HG03460 (cell line): ENCODE measurements at regions not wholly inside any gene's neighbourhood (a gene's known extent, or its start where the extent isn't known, plus 50 kb on each side); places are given as distances from the start of the nearest gene placed in this dataset.
"Not testable (repeated sequence)": the region's sequence is repeated elsewhere in the genome, so short reads cannot be mapped to it uniquely, and the experiment has no call there.

Experiments
- ATAC-seq: cut with Tn5 transposase; IDR thresholded peaks from one replicate; pipeline ENCODE4 v1.9.1; 2021; ENCODE audit not compliant: unreplicated experiment

GRCh38 chr12:19665121-19665900 lies 226.0 kb downstream of the AEBP2 start:
- ATAC-seq = no peak

- no peak for ATAC-seq
These were observed 226.8 kb downstream of the AEBP2 start for GRCh38 chr12:19666070-19666469.

- ATAC-seq = no peak
These were observed 230.5 kb downstream of the AEBP2 start for GRCh38 chr12:19669793-19670192.

GRCh38 chr12:19671695-19672094 lies 232.4 kb downstream of the AEBP2 start:
- ATAC-seq = no peak

- no peak for ATAC-seq
These were observed 235.1 kb downstream of the AEBP2 start for GRCh38 chr12:19674437-19674836.

GRCh38 chr12:19675361-19675760 lies 236.1 kb downstream of the AEBP2 start:
- ATAC-seq = no peak

- not testable (repeated sequence) for ATAC-seq
These were observed 239.2 kb downstream of the AEBP2 start for GRCh38 chr12:19678501-19678900.

GRCh38 chr12:19681007-19681406 lies 241.7 kb downstream of the AEBP2 start:
- ATAC-seq = no peak

- no peak for ATAC-seq
These were observed 244.1 kb downstream of the AEBP2 start for GRCh38 chr12:19683178-19683927.

- ATAC-seq = no peak
These were observed 248.1 kb downstream of the AEBP2 start for GRCh38 chr12:19687371-19687770.

GRCh38 chr12:19688532-19688931 lies 249.2 kb downstream of the AEBP2 start:
- ATAC-seq = no peak

- ATAC-seq = no peak
These were observed 249.9 kb downstream of the AEBP2 start for GRCh38 chr12:19689226-19689625.

- ATAC-seq = no peak
These were observed 250.6 kb downstream of the AEBP2 start for GRCh38 chr12:19689801-19690472.

- no peak for ATAC-seq
These were observed 252.8 kb downstream of the AEBP2 start for GRCh38 chr12:19692091-19692490.

- ATAC-seq = no peak
These were observed 253.3 kb downstream of the AEBP2 start for GRCh38 chr12:19692566-19692965.

GRCh38 chr12:19694627-19695026 lies 255.3 kb downstream of the AEBP2 start:
- ATAC-seq = no peak

GRCh38 chr12:19695244-19696098 lies 256.2 kb downstream of the AEBP2 start:
- no peak for ATAC-seq

GRCh38 chr12:19700969-19701368 lies 261.7 kb downstream of the AEBP2 start:
- ATAC-seq = no peak

- no peak for ATAC-seq
These were observed 265.7 kb downstream of the AEBP2 start for GRCh38 chr12:19704966-19705365.

- ATAC-seq = no peak
These were observed 267.6 kb downstream of the AEBP2 start for GRCh38 chr12:19706936-19707335.

GRCh38 chr12:19707948-19708409 lies 268.7 kb downstream of the AEBP2 start:
- no peak for ATAC-seq
